Naive thymus-derived CD4-positive, alpha-beta T cell (primary cell): ENCODE measurements at regions not wholly inside any gene's neighbourhood (a gene's known extent, or its start where the extent isn't known, plus 50 kb on each side); places are given as distances from the start of the nearest gene placed in this dataset.

Experiments
- ATAC-seq: fragments of 150-1000 bp; cut with Tn5 transposase; 2 replicates; pipeline ENCODE4 v1.10.0; 2021; ENCODE audit warnings: mild to moderate bottlenecking, moderate library complexity
- CTCF ChIA-PET: fragments of 350-600 bp; sonication (Branson Sonifier 250); formaldehyde crosslinking; loops from one replicate; lab custom pipeline; 2021; ENCODE audit warnings: antibody characterized with exemption; lab: Charles Lee
- POLR2A ChIA-PET: fragments of 350-600 bp; sonication (Branson Sonifier 250); formaldehyde crosslinking; loops from one replicate; lab custom pipeline; 2021; ENCODE audit warnings: antibody characterized with exemption, inconsistent platforms; lab: Charles Lee
- DNase-seq, 9 donors: peaks; one replicate each; pipeline versions ENCODE4 v3.0.0 to v3.0.0-alpha.2; 2020 to 2022; ENCODE audit warnings: mixed read lengths in 1 of 9
- H3K27ac ChIP-seq: one replicate; pipeline ENCODE4 v1.7.0; 2013; ENCODE audit warnings: mild to moderate bottlenecking, low read depth, low read length, moderate library complexity
- H3K27me3 ChIP-seq, 2 donors: one replicate each; pipeline ENCODE4 v1.7.0; 2013; ENCODE audit warnings: low read length in 2 of 2, mild to moderate bottlenecking in 2 of 2, moderate library complexity in 2 of 2; ENCODE audit not compliant: control insufficient read depth in 2 of 2, insufficient read depth in 2 of 2
- H3K36me3 ChIP-seq, 3 experiments: 1 replicate in 2 of 3; 2 replicates in 1 of 3; pipeline ENCODE4 v1.7.0; 2013; ENCODE audit warnings: low read length in 3 of 3, mild to moderate bottlenecking in 3 of 3, moderate library complexity in 1 of 3; ENCODE audit not compliant: insufficient read depth in 3 of 3, control insufficient read depth in 2 of 3
- H3K4me1 ChIP-seq, 2 donors: one replicate each; pipeline ENCODE4 v1.7.0; 2013; ENCODE audit warnings: low read length in 2 of 2, mild to moderate bottlenecking in 2 of 2, moderate library complexity in 1 of 2; ENCODE audit not compliant: control insufficient read depth in 2 of 2, insufficient read depth in 2 of 2
- H3K4me3 ChIP-seq: 2 replicates; pipeline ENCODE4 v1.7.0; 2013; ENCODE audit warnings: mild to moderate bottlenecking, low read length
- H3K9me3 ChIP-seq, 3 experiments: 1 replicate in 2 of 3; 2 replicates in 1 of 3; pipeline ENCODE4 v1.7.0; 2013; ENCODE audit warnings: low read length in 3 of 3; ENCODE audit not compliant: control insufficient read depth in 2 of 3
- H3K27ac Mint-ChIP-seq, 9 donors: one replicate each; pipeline ENCODE4 v1.8.0; 2020 to 2022; ENCODE audit warnings: mixed read lengths in 9 of 9, mild to moderate bottlenecking in 8 of 9, moderate library complexity in 5 of 9, inconsistent platforms in 2 of 9
- H3K27me3 Mint-ChIP-seq, 5 donors: one replicate each; pipeline ENCODE4 v1.8.0; 2021 to 2022; ENCODE audit warnings: mixed read lengths in 5 of 5, mild to moderate bottlenecking in 1 of 5
- H3K36me3 Mint-ChIP-seq, 5 donors: one replicate each; pipeline ENCODE4 v1.8.0; 2020 to 2022; ENCODE audit warnings: mixed read lengths in 5 of 5, mild to moderate bottlenecking in 3 of 5, inconsistent platforms in 1 of 5
- H3K4me1 Mint-ChIP-seq, 7 donors: one replicate each; pipeline ENCODE4 v1.8.0; 2020 to 2022; ENCODE audit warnings: mixed read lengths in 7 of 7, mild to moderate bottlenecking in 3 of 7, inconsistent platforms in 1 of 7
- H3K4me3 Mint-ChIP-seq, 10 donors: one replicate each; pipeline ENCODE4 v1.8.0; 2020 to 2022; ENCODE audit warnings: mild to moderate bottlenecking in 10 of 10, mixed read lengths in 10 of 10, moderate library complexity in 6 of 10, inconsistent platforms in 2 of 10
- H3K9me3 Mint-ChIP-seq, 11 donors: one replicate each; pipeline ENCODE4 v1.8.0; 2020 to 2022; ENCODE audit warnings: mixed read lengths in 11 of 11, mild to moderate bottlenecking in 4 of 11, inconsistent platforms in 1 of 11, moderate library complexity in 1 of 11
- intact Hi-C, 2 donors: fragments of 100-400 bp; cut with micrococcal nuclease; formaldehyde crosslinking; loops; one replicate each; pipeline ENCODE4 v1.15.1; 2023

DNA sequence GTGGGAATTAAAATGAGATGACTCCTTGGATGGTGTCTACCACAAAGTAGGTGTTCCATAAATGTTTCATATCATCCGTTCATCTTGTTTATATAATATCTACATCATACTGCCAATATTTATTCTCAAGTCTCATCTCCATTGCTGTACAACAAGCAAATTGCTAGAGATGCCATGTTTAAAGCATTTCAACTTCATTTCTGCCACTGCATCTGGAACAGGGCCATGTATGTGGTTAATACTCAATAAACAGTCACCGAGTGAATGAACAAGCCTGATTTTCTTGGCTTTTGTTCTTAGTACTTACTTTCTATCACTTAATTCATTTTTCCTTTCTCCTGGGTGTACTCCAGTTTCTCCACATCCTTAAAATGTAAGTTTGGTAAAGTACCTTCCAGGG, 107.6 kb downstream of the KCNJ2 start:
- ATAC-seq (no peak), DNase-seq (no peak)
- Mint-ChIP-seq H3K27ac (no peak overlapping the region), H3K4me3 (no peak overlapping the region), H3K36me3 (no peaks in the 10 kb centered on the region), H3K9me3 (peaks cover 0 to 5% (median 0%) of the 10 kb centered on the region in 11 donors), H3K27me3 (peaks cover 0 to 4% (median 3%) of the 10 kb centered on the region in 5 donors), H3K4me1 (no peaks in the 10 kb centered on the region)
- intact Hi-C loops = no loop called here
- POLR2A ChIA-PET = no interaction called here
- H3K36me3 ChIP-seq = no peaks in the 10 kb centered on the region
- H3K27ac ChIP-seq = no peak overlapping the region
- CTCF ChIA-PET = no interaction called here
- H3K27me3 ChIP-seq = no peaks in the 10 kb centered on the region
- H3K4me3 ChIP-seq = no peak overlapping the region
- H3K4me1 ChIP-seq = no peaks in the 10 kb centered on the region
- H3K9me3 ChIP-seq = no peaks in the 10 kb centered on the region

DNA sequence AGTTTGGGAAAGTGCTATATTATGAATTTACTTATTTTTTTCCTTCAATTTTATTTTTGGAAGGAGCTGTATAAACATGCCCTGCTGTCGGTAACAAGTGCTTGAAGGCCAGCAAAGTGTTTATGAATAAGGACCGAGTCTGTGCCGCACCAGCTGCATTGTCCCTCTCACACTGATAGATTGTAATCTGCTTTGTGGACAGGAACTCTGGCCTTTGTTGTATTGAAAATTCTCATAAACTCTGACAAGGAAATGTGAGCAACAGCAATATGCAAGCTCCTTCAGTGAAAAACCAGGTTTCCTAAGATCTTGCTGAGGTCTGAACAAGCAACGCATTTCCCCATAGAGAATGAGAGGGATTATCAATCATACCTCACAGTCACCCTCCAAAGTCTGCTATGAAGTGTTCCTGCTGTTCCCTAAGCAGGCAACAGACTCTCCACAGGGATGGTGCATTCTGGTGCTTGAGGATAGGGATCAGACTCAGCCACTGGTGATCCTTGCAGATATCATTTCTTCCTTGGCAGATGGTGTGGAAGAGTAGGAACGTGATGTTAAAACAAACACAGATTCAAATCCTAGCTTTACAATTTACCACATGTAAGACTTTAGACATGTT, 109.6 kb downstream of the KCNJ2 start:
- Histone ChIP-seq H3K4me1 (no peaks in the 10 kb centered on the region), H3K36me3 (no peaks in the 10 kb centered on the region), H3K27me3 (no peaks in the 10 kb centered on the region), H3K4me3 (no peak overlapping the region), H3K9me3 (no peaks in the 10 kb centered on the region), H3K27ac (no peak overlapping the region)
- H3K4me1 Mint-ChIP-seq = no peaks in the 10 kb centered on the region
- no peak overlapping the region for H3K27ac Mint-ChIP-seq
- ATAC-seq (no peak), DNase-seq (no peak)
- intact Hi-C loops = no loop called here
- H3K27me3 Mint-ChIP-seq = peaks cover 0 to 4% (median 3%) of the 10 kb centered on the region in 5 donors
- H3K9me3 Mint-ChIP-seq = peaks cover 0 to 8% (median 0%) of the 10 kb centered on the region in 11 donors
- POLR2A ChIA-PET = no interaction called here
- CTCF ChIA-PET = no interaction called here
- no peak overlapping the region for H3K4me3 Mint-ChIP-seq
- no peaks in the 10 kb centered on the region for H3K36me3 Mint-ChIP-seq

GRCh38 chr17:70286391-70286790, 117.1 kb downstream of the KCNJ2 start:
- intact Hi-C loops = no loop called here
- peaks cover 0 to 5% (median 0%) of the 10 kb centered on the region in 5 donors for H3K27me3 Mint-ChIP-seq
- CTCF ChIA-PET = no interaction called here

DNA sequence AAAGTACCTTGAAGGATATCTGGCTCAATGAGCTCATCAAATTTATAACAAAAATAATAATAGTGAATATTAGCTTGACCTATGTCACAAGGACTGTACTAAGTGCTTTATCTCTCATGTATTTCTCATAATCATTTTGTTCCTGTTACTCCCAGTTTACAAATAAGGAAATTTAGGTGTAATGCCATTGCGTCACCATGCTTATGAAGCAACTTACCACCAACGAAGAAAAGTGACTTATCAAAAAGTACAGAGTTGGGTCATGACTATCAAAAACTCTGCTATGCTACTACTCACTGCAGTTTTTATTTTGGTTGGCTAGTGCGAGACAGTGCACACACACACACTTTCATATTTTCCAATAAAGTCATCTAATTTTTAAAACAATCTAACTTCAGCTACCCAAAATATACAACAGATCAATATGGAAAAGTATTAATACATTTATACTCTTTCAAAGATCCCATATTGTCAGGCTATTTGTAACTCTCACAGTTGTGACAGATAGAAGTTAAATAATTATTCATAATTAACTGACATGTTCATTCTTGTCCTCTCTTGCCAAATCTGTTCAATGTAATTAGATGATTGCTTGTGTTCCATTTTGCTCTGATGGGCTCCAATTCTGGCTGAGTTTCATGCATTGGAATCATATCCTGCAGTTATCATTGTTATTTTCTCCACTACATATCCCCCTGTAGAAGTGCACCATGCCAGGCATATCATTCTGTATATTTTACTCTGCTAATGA, 119.4 kb downstream of the KCNJ2 start:
- Mint-ChIP-seq H3K9me3 (peaks cover 0 to 9% (median 1%) of the 10 kb centered on the region in 11 donors), H3K27ac (no peak overlapping the region), H3K27me3 (peaks cover 0 to 5% (median 0%) of the 10 kb centered on the region in 5 donors), H3K36me3 (no peaks in the 10 kb centered on the region), H3K4me1 (no peaks in the 10 kb centered on the region), H3K4me3 (no peak overlapping the region)
- H3K36me3 ChIP-seq = no peaks in the 10 kb centered on the region
- DNase-seq (no peak), ATAC-seq (peak; percentile 75)
- intact Hi-C loops = no loop called here
- CTCF ChIA-PET = no interaction called here
- POLR2A ChIA-PET = no interaction called here
- H3K4me3 ChIP-seq = no peak overlapping the region
- H3K27me3 ChIP-seq = no peaks in the 10 kb centered on the region
- H3K4me1 ChIP-seq = no peaks in the 10 kb centered on the region
- no peaks in the 10 kb centered on the region for H3K9me3 ChIP-seq
- no peak overlapping the region for H3K27ac ChIP-seq

More at GRCh38 chr17:70286391-70286790, 117.1 kb downstream of the KCNJ2 start:
- Mint-ChIP-seq H3K27ac (no peak overlapping the region), H3K36me3 (no peaks in the 10 kb centered on the region), H3K4me3 (no peak overlapping the region), H3K9me3 (peaks cover 0 to 9% (median 1%) of the 10 kb centered on the region in 11 donors), H3K4me1 (no peaks in the 10 kb centered on the region)
- H3K27ac ChIP-seq = no peak overlapping the region
- H3K36me3 ChIP-seq = no peaks in the 10 kb centered on the region
- H3K4me3 ChIP-seq = no peak overlapping the region
- no peaks in the 10 kb centered on the region for H3K4me1 ChIP-seq
- DNase-seq (no peak), ATAC-seq (no peak)
- no peaks in the 10 kb centered on the region for H3K9me3 ChIP-seq
- POLR2A ChIA-PET = no interaction called here
- H3K27me3 ChIP-seq = no peaks in the 10 kb centered on the region

- ATAC-seq (no peak), DNase-seq (no peak)
- no peaks in the 10 kb centered on the region for H3K27me3 Mint-ChIP-seq
- ChIA-PET CTCF (no interaction called here), POLR2A (no interaction called here)
- no peaks in the 10 kb centered on the region for H3K27me3 ChIP-seq
- peaks cover 0 to 14% (median 0%) of the 10 kb centered on the region in 11 donors for H3K9me3 Mint-ChIP-seq
- H3K27ac Mint-ChIP-seq = no peak overlapping the region
- H3K27ac ChIP-seq = no peak overlapping the region
- intact Hi-C loops = no loop called here
- H3K4me1 ChIP-seq = no peaks in the 10 kb centered on the region
- no peaks in the 10 kb centered on the region for H3K4me1 Mint-ChIP-seq
- no peaks in the 10 kb centered on the region for H3K9me3 ChIP-seq
- H3K4me3 ChIP-seq = no peak overlapping the region
- no peak overlapping the region for H3K4me3 Mint-ChIP-seq
- no peaks in the 10 kb centered on the region for H3K36me3 ChIP-seq
- no peaks in the 10 kb centered on the region for H3K36me3 Mint-ChIP-seq
Observed at GRCh38 chr17:70290770-70291169, 121.4 kb downstream of the KCNJ2 start.

DNA sequence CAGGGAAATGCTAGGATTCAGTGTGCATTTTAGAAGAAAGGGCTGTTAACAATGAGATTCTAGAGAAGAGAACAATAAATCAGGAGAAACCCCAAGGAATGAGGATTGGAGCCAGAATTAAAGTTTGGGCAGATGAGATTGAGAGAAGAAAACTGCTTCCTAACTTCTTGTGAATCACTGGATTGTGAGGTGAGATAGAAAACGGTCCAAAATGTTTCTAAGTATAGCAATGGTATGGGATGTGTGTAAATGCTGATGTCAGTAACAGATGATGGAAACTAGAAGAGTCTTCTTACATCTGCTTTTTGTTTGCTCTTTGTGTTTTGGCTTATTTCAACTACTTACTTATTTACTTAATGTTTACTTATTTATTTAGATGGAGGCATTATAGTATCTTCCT, 123.0 kb downstream of the KCNJ2 start:
- Mint-ChIP-seq H3K27me3 (no peaks in the 10 kb centered on the region), H3K27ac (no peak overlapping the region), H3K36me3 (no peaks in the 10 kb centered on the region), H3K4me3 (no peak overlapping the region), H3K9me3 (peaks cover 0 to 11% (median 2%) of the 10 kb centered on the region in 11 donors), H3K4me1 (peaks cover 0 to 3% (median 0%) of the 10 kb centered on the region in 7 donors)
- ChIA-PET CTCF (no interaction called here), POLR2A (no interaction called here)
- Histone ChIP-seq H3K27me3 (no peaks in the 10 kb centered on the region), H3K27ac (no peak overlapping the region), H3K4me1 (no peaks in the 10 kb centered on the region), H3K4me3 (no peak overlapping the region), H3K36me3 (no peaks in the 10 kb centered on the region), H3K9me3 (peaks cover 0 to 4% (median 0%) of the 10 kb centered on the region in 3 experiments)
- no peak for DNase-seq
- ATAC-seq = no peak
- intact Hi-C loops = no loop called here
